GM12878 (cell line): ENCODE measurements at regions not wholly inside any gene's neighbourhood (a gene's known extent, or its start where the extent isn't known, plus 50 kb on each side); places are given as distances from the start of the nearest gene placed in this dataset.

Source experiments
- ATAC-seq: fragments of 200-7000 bp; cut with Tn5 transposase; 3 replicates; pipeline ENCODE4 v1.9.1; 2020; ENCODE audit warnings: mild to moderate bottlenecking, moderate library complexity
- BruUV-seq: library from RNA; stranded (reverse); fragments of 400-500 nt; replicated peaks from 2 replicates; lab custom pipeline; 2021; lab: Mats Ljungman, UMichigan
- CTCF ChIA-PET: fragments of 300-600 bp; sonication (Branson Sonifier 250); formaldehyde crosslinking; extraction: SDS; loops from one replicate; lab custom pipeline; 2021; ENCODE audit warnings: inconsistent platforms; lab: Yijun Ruan, JAX
- POLR2A ChIA-PET: fragments of 350-600 bp; formaldehyde crosslinking; extraction: SDS; loops from one replicate; lab custom pipeline; 2021; ENCODE audit warnings: inconsistent platforms; lab: Charles Lee
- RAD21 ChIA-PET: fragments of 300-600 bp; sonication (Branson Sonifier 250); formaldehyde crosslinking; loops from one replicate; lab custom pipeline; 2023; ENCODE audit warnings: antibody characterized with exemption; ENCODE audit not compliant: unreplicated experiment; lab: Charles Lee
- SMC1A ChIA-PET: fragments of 300-600 bp; sonication (Branson Sonifier 250); formaldehyde crosslinking; loops from one replicate; lab custom pipeline; 2023; ENCODE audit not compliant: unreplicated experiment, uncharacterized antibody; lab: Charles Lee
- DNase-seq: peaks from one replicate; pipeline ENCODE4 v3.0.0-alpha.2; 2011; ENCODE audit warnings: low read depth, low spot score
- FAIRE-seq: peaks from 3 replicates; lab custom pipeline; 2011; peaks lifted over from hg19 to GRCh38; lab: Jason Lieb, UNC
- H2AFZ ChIP-seq: 2 replicates; pipeline ENCODE4 v1.6.0; 2011; ENCODE audit warnings: low read depth, low read length, control low read depth; ENCODE audit not compliant: control insufficient read depth
- H3K27ac ChIP-seq: 2 replicates; pipeline ENCODE4 v1.5.1; 2011; ENCODE audit warnings: control low read depth; ENCODE audit not compliant: control insufficient read depth, insufficient read depth
- H3K27me3 ChIP-seq, 2 experiments: replicated peaks in 1 of 2; 2 replicates each; pipeline versions ENCODE4 v1.6.0 to v1.6.1; 2011; ENCODE audit warnings: low read length in 1 of 2; ENCODE audit not compliant: control insufficient read depth in 2 of 2, insufficient read depth in 2 of 2
- H3K36me3 ChIP-seq, 2 experiments: 2 replicates each; pipeline ENCODE4 v1.5.1; 2011; ENCODE audit warnings: low read length in 1 of 2; ENCODE audit not compliant: control insufficient read depth in 2 of 2, insufficient read depth in 2 of 2
- H3K4me1 ChIP-seq: 2 replicates; pipeline ENCODE4 v1.6.1; 2011; ENCODE audit warnings: mild to moderate bottlenecking, low read length, moderate library complexity, mixed read lengths; ENCODE audit not compliant: control insufficient read depth, insufficient read depth
- H3K4me2 ChIP-seq: 2 replicates; pipeline ENCODE4 v1.6.0; 2011; ENCODE audit warnings: control low read depth; ENCODE audit not compliant: control insufficient read depth, insufficient read depth
- H3K4me3 ChIP-seq: fragments of 200-600 bp; sonication (generic); 2 replicates; pipeline ENCODE4 v1.5.1; 2016
- H3K79me2 ChIP-seq: 2 replicates; pipeline ENCODE4 v1.6.0; 2011; ENCODE audit warnings: low read length; ENCODE audit not compliant: control insufficient read depth, insufficient read depth
- H3K9ac ChIP-seq: 2 replicates; pipeline ENCODE4 v1.8.0; 2011; ENCODE audit warnings: low read length, control low read depth, mixed read lengths; ENCODE audit not compliant: control insufficient read depth, insufficient read depth
- H3K9me3 ChIP-seq: replicated peaks from 3 replicates; pipeline ENCODE4 v1.5.1; 2011; ENCODE audit warnings: mild to moderate bottlenecking, low read length; ENCODE audit not compliant: control insufficient read depth, insufficient read depth
- H4K20me1 ChIP-seq: 2 replicates; pipeline ENCODE4 v1.6.0; 2011; ENCODE audit not compliant: control insufficient read depth, insufficient read depth
- CBX5 ChIP-seq: sonication (generic); IDR thresholded peaks from 2 replicates; pipeline ENCODE4 v1.6.1; 2016; ENCODE audit warnings: low read depth, moderate library complexity, mild to moderate bottlenecking, inconsistent platforms
- KAT2A ChIP-seq: conservative IDR thresholded peaks from 2 replicates; pipeline ENCODE4 v1.6.1; 2011; ENCODE audit warnings: low read depth, low read length; ENCODE audit not compliant: control insufficient read depth
- PAX8 ChIP-seq: fragments of 450-650 bp; IDR thresholded peaks from 2 replicates; pipeline ENCODE4 v1.6.1; 2017; ENCODE audit warnings: mild to moderate bottlenecking, moderate library complexity
- SRF ChIP-seq, 2 experiments: IDR thresholded peaks; 2 replicates each; pipeline ENCODE4 v1.6.1; 2011; ENCODE audit warnings: low read depth in 2 of 2, low read length in 2 of 2, mild to moderate bottlenecking in 1 of 2, moderate library complexity in 1 of 2
- ZBTB11 ChIP-seq: fragments of 450-650 bp; formaldehyde crosslinking; IDR thresholded peaks from 2 replicates; pipeline ENCODE4 v1.5.0; 2022; ENCODE audit warnings: mild to moderate bottlenecking, missing genetic modification characterization
- WGBS: methylation state at CpG from one replicate; pipeline ENCODE4 v1.1.6; 2016; ENCODE audit warnings: low lambda C conversion rate; ENCODE audit not compliant: insufficient replicate concordance, insufficient coverage; ENCODE audit errors: missing lambda C conversion rate; 5-methylcytosine and 5-hydroxymethylcytosine counted together
- in situ Hi-C: fragments of 300-500 bp; cut with MboI; formaldehyde crosslinking; loops from 9 replicates; pipeline ENCODE4 v1.14.3; 2018; ENCODE audit warnings: mixed read lengths
- intact Hi-C: fragments of 100-400 bp; cut with micrococcal nuclease; formaldehyde crosslinking; loops from one replicate; pipeline ENCODE4 v1.14.2; 2022; ENCODE audit not compliant: unreplicated experiment

DNA sequence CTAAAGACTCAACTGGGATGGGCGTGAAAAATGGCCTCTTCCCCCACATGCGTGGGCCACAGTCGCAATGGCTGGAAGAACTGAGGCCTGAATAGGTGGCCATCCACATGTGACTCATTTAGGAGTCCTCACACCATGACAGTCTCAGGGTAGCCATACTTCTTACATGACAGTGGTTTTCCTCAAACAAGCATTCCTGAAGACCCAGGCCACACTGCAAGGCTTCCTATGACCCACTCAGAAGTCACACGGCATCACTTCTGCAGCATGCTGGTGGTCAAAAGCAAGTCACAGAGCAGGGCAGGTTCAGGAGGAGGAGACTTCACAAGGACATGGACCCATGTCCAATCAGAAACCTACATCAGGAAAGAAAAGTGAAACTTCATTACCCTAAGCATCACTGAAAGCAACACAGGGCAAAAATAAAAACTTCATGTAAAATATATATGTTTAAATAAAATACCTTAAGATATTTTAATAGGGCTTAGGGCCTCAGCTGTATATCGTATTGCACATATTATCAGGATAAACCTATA is 257.1 kb downstream of the OPA1 start:
- H3K27me3 ChIP-seq, result no peaks in the 10 kb centered on the region; a peak in 1 of 4 replicates
- no peak overlapping the region for H3K9ac ChIP-seq
- H4K20me1 ChIP-seq, result no peaks in the 10 kb centered on the region
- RAD21 ChIA-PET, result no interaction called here
- H2AFZ ChIP-seq, result no peak overlapping the region
- no peak for DNase-seq
- SMC1A ChIA-PET, result no interaction called here
- no peak for FAIRE-seq
- no peak for ATAC-seq
- no peaks in the 10 kb centered on the region; the same call in 2 of the 3 replicates for H3K9me3 ChIP-seq
- POLR2A ChIA-PET, result no interaction called here
- H3K4me2 ChIP-seq, result no peak overlapping the region
- no peak overlapping the region for H3K4me3 ChIP-seq
- WGBS, result 87% methylated on average over 5 of the region's 5 CpGs
- H3K79me2 ChIP-seq, result no peaks in the 10 kb centered on the region
- no peak overlapping the region for H3K27ac ChIP-seq
- in situ Hi-C loops (no loop called here), intact Hi-C loops (no loop called here)
- no TSS peak for BruUV-seq
- H3K36me3 ChIP-seq, result no peaks in the 10 kb centered on the region
- CTCF ChIA-PET, result interaction anchor here (1.8 kb wide), 1 partner anchor 10 kb away, joined by 4 read pairs; no protein-coding TSS in a partner anchor
- TF ChIP-seq SRF (IDR thresholded peaks at IDR 0.05; ENCODE audit: low read depth in 2 of 2, low read length in 2 of 2), result no peak
- no peak for TF ChIP-seq ZBTB11 (CRISPR knock-in tag)
- no peak for TF ChIP-seq KAT2A
- TF ChIP-seq CBX5, result no peak
- TF ChIP-seq PAX8, result no peak
- no peaks in the 10 kb centered on the region for H3K4me1 ChIP-seq
